Activated naive CD4-positive, alpha-beta T cell treated with anti-CD3 and anti-CD28 coated beads, Interleukin-2, amount 50 U/mL, for 72 hours (primary cell): ENCODE measurements at regions not wholly inside any gene's neighbourhood (a gene's known extent, or its start where the extent isn't known, plus 50 kb on each side); places are given as distances from the start of the nearest gene placed in this dataset.
A peak's percentile ranks its signal among the peaks of the same experiment; 100 is the strongest.
"Not testable (repeated sequence)": the region's sequence is repeated elsewhere in the genome, so short reads cannot be mapped to it uniquely, and the experiment has no call there.

Source experiments
- ATAC-seq, 2 donors: fragments of 150-1000 bp; cut with Tn5 transposase; 2 replicates each; pipeline ENCODE4 v1.10.0; 2021; ENCODE audit warnings: mild to moderate bottlenecking in 2 of 2, moderate library complexity in 2 of 2
- DNase-seq, 2 donors: peaks; one replicate each; pipeline ENCODE4 v3.0.0; 2021 to 2022; ENCODE audit warnings: low spot score in 2 of 2
- H3K27ac Mint-ChIP-seq, 2 donors: one replicate each; pipeline ENCODE4 v1.8.0; 2022; ENCODE audit warnings: mild to moderate bottlenecking in 2 of 2, mixed read lengths in 2 of 2
- H3K36me3 Mint-ChIP-seq, 2 donors: one replicate each; pipeline ENCODE4 v1.8.0; 2022; ENCODE audit warnings: mixed read lengths in 2 of 2
- H3K9me3 Mint-ChIP-seq, 2 donors: one replicate each; pipeline ENCODE4 v1.8.0; 2022; ENCODE audit warnings: mixed read lengths in 2 of 2

GRCh38 chr1:14323568-14324247 is 274.8 kb upstream of the KAZN start:
- H3K36me3 Mint-ChIP-seq: peaks cover 14 to 20% of the 10 kb centered on the region in 2 donors
- no peak for ATAC-seq
- H3K27ac Mint-ChIP-seq: no peak overlapping the region
- no peak for DNase-seq
- peaks cover 15 to 22% of the 10 kb centered on the region in 2 donors for H3K9me3 Mint-ChIP-seq

GRCh38 chr1:14324248-14324630 is 274.2 kb upstream of the KAZN start:
- DNase-seq: no peak
- H3K27ac Mint-ChIP-seq: no peak overlapping the region
- ATAC-seq: no peak
- H3K36me3 Mint-ChIP-seq: peaks cover 14 to 20% of the 10 kb centered on the region in 2 donors
- peaks cover 15 to 22% of the 10 kb centered on the region in 2 donors for H3K9me3 Mint-ChIP-seq

- DNase-seq (no peak), ATAC-seq (no peak)
- Mint-ChIP-seq H3K9me3 (peaks cover 15 to 22% of the 10 kb centered on the region in 2 donors), H3K27ac (no peak overlapping the region), H3K36me3 (peaks cover 14 to 25% of the 10 kb centered on the region in 2 donors)
Observed at GRCh38 chr1:14326857-14327256, 271.6 kb upstream of the KAZN start.

GRCh38 chr1:14328685-14329084 is 269.8 kb upstream of the KAZN start:
- ATAC-seq (no peak), DNase-seq (no peak)
- Mint-ChIP-seq H3K36me3 (peaks cover 10 to 17% of the 10 kb centered on the region in 2 donors), H3K9me3 (peaks cover 10 to 16% of the 10 kb centered on the region in 2 donors), H3K27ac (no peak overlapping the region)

- no peak for ATAC-seq
Observed at GRCh38 chr1:14332158-14332557, 266.3 kb upstream of the KAZN start.

GRCh38 chr1:14334336-14335176 is 263.9 kb upstream of the KAZN start:
- Mint-ChIP-seq H3K27ac (no peak overlapping the region), H3K36me3 (peaks cover 5 to 13% of the 10 kb centered on the region in 2 donors), H3K9me3 (peaks cover 9 to 16% of the 10 kb centered on the region in 2 donors)
- DNase-seq (no peak), ATAC-seq (peak in 1 of 2 donors; percentile 54)

More at GRCh38 chr1:14332158-14332557, 266.3 kb upstream of the KAZN start:
- H3K27ac Mint-ChIP-seq: no peak overlapping the region
- no peak for DNase-seq
- H3K36me3 Mint-ChIP-seq: peaks cover 5 to 13% of the 10 kb centered on the region in 2 donors
- peaks cover 9 to 16% of the 10 kb centered on the region in 2 donors for H3K9me3 Mint-ChIP-seq

GRCh38 chr1:14338509-14338908 is 260.0 kb upstream of the KAZN start:
- no peak overlapping the region for H3K27ac Mint-ChIP-seq
- ATAC-seq (no peak), DNase-seq (no peak)
- peaks cover 6 to 13% of the 10 kb centered on the region in 2 donors for H3K9me3 Mint-ChIP-seq
- H3K36me3 Mint-ChIP-seq: peaks cover 5 to 9% of the 10 kb centered on the region in 2 donors

- H3K27ac Mint-ChIP-seq: no peak overlapping the region
- H3K36me3 Mint-ChIP-seq: peaks cover 5 to 6% of the 10 kb centered on the region in 2 donors
- DNase-seq (no peak), ATAC-seq (no peak)
- peaks cover 5 to 10% of the 10 kb centered on the region in 2 donors for H3K9me3 Mint-ChIP-seq
Observed at GRCh38 chr1:14339288-14339687, 259.2 kb upstream of the KAZN start.

GRCh38 chr1:14340002-14340785 is 258.3 kb upstream of the KAZN start:
- peaks cover 5 to 6% of the 10 kb centered on the region in 2 donors for H3K36me3 Mint-ChIP-seq
- ATAC-seq (no peak), DNase-seq (no peak)
- H3K27ac Mint-ChIP-seq: no peak overlapping the region
- peaks cover 5% of the 10 kb centered on the region in 2 donors for H3K9me3 Mint-ChIP-seq

- Mint-ChIP-seq H3K27ac (no peak overlapping the region), H3K36me3 (peaks cover 0 to 5% of the 10 kb centered on the region in 2 donors), H3K9me3 (no peaks in the 10 kb centered on the region)
- DNase-seq: no peak
- ATAC-seq: no peak
Observed at GRCh38 chr1:14341147-14341546, 257.3 kb upstream of the KAZN start.

GRCh38 chr1:14345946-14346550 is 252.4 kb upstream of the KAZN start:
- ATAC-seq (no peak), DNase-seq (no peak)
- H3K27ac Mint-ChIP-seq: no peak overlapping the region
- peaks cover 0 to 5% of the 10 kb centered on the region in 2 donors for H3K36me3 Mint-ChIP-seq
- H3K9me3 Mint-ChIP-seq: peaks cover 0 to 4% of the 10 kb centered on the region in 2 donors

- no peak overlapping the region for H3K27ac Mint-ChIP-seq
- H3K36me3 Mint-ChIP-seq: peaks cover 0 to 4% of the 10 kb centered on the region in 2 donors
- DNase-seq (no peak), ATAC-seq (no peak)
- H3K9me3 Mint-ChIP-seq: peaks cover 0 to 4% of the 10 kb centered on the region in 2 donors
Observed at GRCh38 chr1:14347186-14347585, 251.3 kb upstream of the KAZN start.

GRCh38 chr1:14347776-14348175 is 250.7 kb upstream of the KAZN start:
- ATAC-seq (no peak), DNase-seq (no peak)
- H3K9me3 Mint-ChIP-seq: peaks cover 0 to 4% of the 10 kb centered on the region in 2 donors
- H3K36me3 Mint-ChIP-seq: no peaks in the 10 kb centered on the region
- no peak overlapping the region for H3K27ac Mint-ChIP-seq

GRCh38 chr1:14350197-14350596 is 248.3 kb upstream of the KAZN start:
- Mint-ChIP-seq H3K27ac (no peak overlapping the region), H3K36me3 (no peaks in the 10 kb centered on the region), H3K9me3 (peaks cover 0 to 4% of the 10 kb centered on the region in 2 donors)
- no peak for ATAC-seq
- DNase-seq: no peak

- peaks cover 0 to under 1% of the 10 kb centered on the region in 2 donors for H3K36me3 Mint-ChIP-seq
- H3K9me3 Mint-ChIP-seq: peaks cover under 1 to 4% of the 10 kb centered on the region in 2 donors
- ATAC-seq (no peak), DNase-seq (no peak)
- H3K27ac Mint-ChIP-seq: no peak overlapping the region
Observed at GRCh38 chr1:14352897-14353296, 245.6 kb upstream of the KAZN start.

GRCh38 chr1:14361005-14361404 is 237.5 kb upstream of the KAZN start:
- H3K9me3 Mint-ChIP-seq, H3K36me3 Mint-ChIP-seq, H3K27ac Mint-ChIP-seq, ATAC-seq, DNase-seq: not testable (repeated sequence)
